ENCODE measurements at regions not wholly inside any gene's neighbourhood (a gene's known extent, or its start where the extent isn't known, plus 50 kb on each side); places are given as distances from the start of the nearest gene placed in this dataset.
"Not testable (repeated sequence)": the region's sequence is repeated elsewhere in the genome, so short reads cannot be mapped to it uniquely, and the experiment has no call there.

DNA sequence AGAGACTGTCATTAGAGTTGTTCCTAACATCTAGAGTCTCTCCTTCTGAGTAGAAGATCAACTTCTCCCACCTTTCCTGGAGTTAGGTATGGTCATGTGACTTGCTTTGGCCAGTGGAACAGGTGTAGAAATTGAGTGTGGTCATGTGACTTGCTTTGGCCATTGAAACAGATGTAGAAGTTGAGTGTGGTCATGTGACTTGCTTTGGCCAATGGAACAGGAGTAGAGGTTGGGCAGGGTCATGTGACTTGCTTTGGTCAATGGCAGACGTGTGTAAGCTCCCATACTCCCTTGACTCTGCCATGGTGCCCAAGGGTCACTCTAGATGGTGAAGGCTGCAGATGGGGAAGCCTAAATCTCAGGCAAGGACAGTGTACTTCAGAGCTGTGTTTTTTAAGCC lies 306.0 kb downstream of the NPHP4 start:
- H3K36me3 Mint-ChIP-seq: no peaks in the 10 kb centered on the region
- H3K27ac Mint-ChIP-seq: no peak overlapping the region
- H3K4me3 Mint-ChIP-seq: no peak overlapping the region
- H3K27me3 Mint-ChIP-seq: peaks cover 7% of the 10 kb centered on the region
- no peaks in the 10 kb centered on the region for H3K9me3 Mint-ChIP-seq
- peaks cover 2% of the 10 kb centered on the region for H3K4me1 Mint-ChIP-seq
- no peak for DNase-seq

- H3K4me1 Mint-ChIP-seq: peaks cover 2% of the 10 kb centered on the region
- DNase-seq: no peak
- H3K27ac Mint-ChIP-seq: no peak overlapping the region
- peaks cover 3% of the 10 kb centered on the region for H3K27me3 Mint-ChIP-seq
- no peak overlapping the region for H3K4me3 Mint-ChIP-seq
- H3K36me3 Mint-ChIP-seq: no peaks in the 10 kb centered on the region
- H3K9me3 Mint-ChIP-seq: no peaks in the 10 kb centered on the region
These were observed 306.7 kb downstream of the NPHP4 start for GRCh38 chr1:5685446-5686040.

- Mint-ChIP-seq H3K4me1 (peaks cover 2% of the 10 kb centered on the region), H3K27ac (no peak overlapping the region)
These were observed 307.4 kb downstream of the NPHP4 start for GRCh38 chr1:5684791-5685190.

DNA sequence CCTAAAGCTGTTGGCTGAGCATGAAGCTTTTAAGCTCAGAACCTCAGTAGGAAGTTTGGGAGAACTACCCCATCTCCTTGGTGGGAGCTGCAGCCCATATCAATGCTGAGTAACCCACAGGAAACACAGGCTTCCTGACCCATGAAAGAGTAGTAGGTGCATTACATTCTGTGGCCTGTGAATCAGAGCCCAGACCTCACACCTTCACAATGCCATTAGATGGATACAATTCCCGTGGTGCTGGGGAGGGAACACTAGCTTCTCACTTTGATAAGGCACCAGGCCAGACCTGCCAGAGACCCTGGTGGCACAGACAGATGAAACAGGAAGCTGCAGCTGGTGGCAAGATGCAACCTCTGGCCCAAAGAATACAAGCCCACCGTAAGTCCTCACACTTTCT lies 308.8 kb downstream of the NPHP4 start:
- no peak for DNase-seq
- H3K4me3 Mint-ChIP-seq: no peak overlapping the region
- no peaks in the 10 kb centered on the region for H3K36me3 Mint-ChIP-seq
- H3K4me1 Mint-ChIP-seq: peaks cover 2% of the 10 kb centered on the region
- peaks cover 12% of the 10 kb centered on the region for H3K27me3 Mint-ChIP-seq
- H3K27ac Mint-ChIP-seq: no peak overlapping the region
- H3K9me3 Mint-ChIP-seq: no peaks in the 10 kb centered on the region

More at GRCh38 chr1:5684791-5685190, 307.4 kb downstream of the NPHP4 start:
- DNase-seq: no peak
- Mint-ChIP-seq H3K4me3 (no peak overlapping the region), H3K9me3 (no peaks in the 10 kb centered on the region), H3K36me3 (no peaks in the 10 kb centered on the region), H3K27me3 (peaks cover 6% of the 10 kb centered on the region)

- Mint-ChIP-seq H3K27ac (no peak overlapping the region), H3K9me3 (no peaks in the 10 kb centered on the region), H3K27me3 (peaks cover 12% of the 10 kb centered on the region), H3K4me1 (peaks cover 2% of the 10 kb centered on the region), H3K36me3 (no peaks in the 10 kb centered on the region), H3K4me3 (no peak overlapping the region)
- no peak for DNase-seq
These were observed 309.5 kb downstream of the NPHP4 start for GRCh38 chr1:5682626-5683225.

DNA sequence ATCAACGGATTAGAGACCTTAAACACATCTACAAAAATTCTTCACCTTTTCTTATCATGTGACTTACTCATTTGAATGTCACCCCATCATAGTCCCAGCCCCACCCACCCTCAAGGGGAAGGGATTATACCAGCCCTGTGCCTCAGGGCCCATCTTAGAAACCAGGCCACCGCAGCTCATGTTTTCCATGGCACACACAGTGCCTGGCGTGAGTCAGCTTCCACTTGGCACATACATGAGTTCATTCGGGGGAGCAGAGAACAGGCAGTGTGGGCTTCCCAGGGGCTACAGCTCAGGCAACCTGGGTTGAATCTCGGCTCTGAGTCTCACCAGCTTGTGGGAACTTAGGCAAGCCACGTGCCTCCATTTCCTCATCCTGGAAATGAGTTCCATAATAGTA lies 310.6 kb downstream of the NPHP4 start:
- no peak for DNase-seq
- no peak overlapping the region for H3K27ac Mint-ChIP-seq
- H3K4me3 Mint-ChIP-seq: no peak overlapping the region
- peaks cover 12% of the 10 kb centered on the region for H3K27me3 Mint-ChIP-seq
- H3K9me3 Mint-ChIP-seq: no peaks in the 10 kb centered on the region
- peaks cover 2% of the 10 kb centered on the region for H3K4me1 Mint-ChIP-seq
- H3K36me3 Mint-ChIP-seq: no peaks in the 10 kb centered on the region

- Mint-ChIP-seq H3K4me1 (peaks cover 2% of the 10 kb centered on the region), H3K27ac (no peak overlapping the region), H3K4me3 (no peak overlapping the region), H3K9me3 (no peaks in the 10 kb centered on the region), H3K27me3 (peaks cover 12% of the 10 kb centered on the region), H3K36me3 (no peaks in the 10 kb centered on the region)
- no peak for DNase-seq
These were observed 311.6 kb downstream of the NPHP4 start for GRCh38 chr1:5680600-5680999.

DNA sequence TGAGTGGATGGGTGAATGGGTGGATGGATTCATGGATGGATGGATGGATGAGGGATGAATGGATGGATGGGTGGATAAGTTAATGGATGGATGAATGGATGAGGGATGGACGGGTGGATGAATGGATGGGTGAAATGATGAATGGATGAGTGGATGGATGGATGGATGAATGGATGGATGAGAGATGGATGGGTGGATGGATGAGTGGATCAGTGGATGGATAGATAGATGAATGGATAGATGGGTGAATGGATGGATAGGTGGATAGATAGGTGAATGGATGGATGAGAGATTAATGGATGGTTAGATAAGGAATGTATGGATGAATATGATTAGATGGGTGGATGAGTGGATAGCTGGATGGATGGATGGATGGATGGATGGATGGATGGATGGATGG lies 313.5 kb downstream of the NPHP4 start:
- Mint-ChIP-seq H3K36me3 (no peaks in the 10 kb centered on the region), H3K9me3 (peaks cover 9% of the 10 kb centered on the region), H3K4me3 (no peak overlapping the region), H3K4me1 (peaks cover 2% of the 10 kb centered on the region), H3K27ac (no peak overlapping the region), H3K27me3 (peaks cover 9% of the 10 kb centered on the region)
- no peak for DNase-seq

- H3K4me3 Mint-ChIP-seq: not testable (repeated sequence)
These were observed 319.9 kb downstream of the NPHP4 start for GRCh38 chr1:5672355-5672754.

GRCh38 chr1:5670590-5671350 lies 321.5 kb downstream of the NPHP4 start:
- Mint-ChIP-seq H3K36me3 (no peaks in the 10 kb centered on the region), H3K27ac (no peak overlapping the region), H3K4me3 (no peak overlapping the region), H3K9me3 (peaks cover 9% of the 10 kb centered on the region), H3K4me1 (no peaks in the 10 kb centered on the region), H3K27me3 (no peaks in the 10 kb centered on the region)
- DNase-seq: no peak

More at GRCh38 chr1:5672355-5672754, 319.9 kb downstream of the NPHP4 start:
- H3K9me3 Mint-ChIP-seq, H3K36me3 Mint-ChIP-seq, H3K27me3 Mint-ChIP-seq, DNase-seq, H3K27ac Mint-ChIP-seq, H3K4me1 Mint-ChIP-seq: not testable (repeated sequence)

DNA sequence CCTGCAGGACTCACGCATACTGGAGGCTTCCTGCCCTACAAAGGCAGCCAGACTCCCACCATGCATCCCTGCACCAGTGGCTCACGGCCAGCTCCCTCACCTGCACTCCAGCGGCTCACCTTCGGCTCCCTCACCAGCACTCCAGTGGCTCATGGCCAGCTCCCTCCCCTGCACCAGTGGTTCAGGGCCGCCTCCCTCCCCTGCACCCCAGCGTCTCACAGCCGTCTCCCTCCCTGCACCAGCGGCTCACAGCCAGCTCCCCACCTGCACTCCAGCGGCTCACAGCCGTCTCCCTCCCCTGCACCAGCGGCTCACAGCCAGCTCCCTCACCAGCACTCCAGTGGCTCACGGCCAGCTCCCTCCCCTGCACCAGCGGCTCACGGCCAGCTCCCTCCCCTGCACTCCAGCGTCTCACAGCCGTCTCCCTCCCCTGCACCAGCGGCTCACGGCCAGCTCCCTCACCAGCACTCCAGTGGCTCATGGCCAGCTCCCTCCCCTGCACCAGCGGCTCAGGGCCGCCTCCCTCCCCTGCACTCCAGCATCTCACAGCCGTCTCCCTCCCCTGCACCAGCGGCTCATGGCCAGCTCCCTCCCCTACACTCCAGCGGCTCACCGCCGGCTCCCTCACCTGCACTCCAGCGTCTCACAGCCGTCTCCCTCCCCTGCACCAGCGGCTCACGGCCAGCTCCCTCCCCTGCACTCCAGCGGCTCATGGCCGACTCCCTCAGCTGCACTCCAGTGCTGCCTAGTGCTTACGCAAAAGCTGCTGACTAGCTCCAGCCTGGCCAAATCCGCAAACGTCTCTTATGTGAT lies 324.5 kb downstream of the NPHP4 start:
- Mint-ChIP-seq H3K4me3 (no peak overlapping the region), H3K27me3 (no peaks in the 10 kb centered on the region), H3K36me3 (no peaks in the 10 kb centered on the region), H3K4me1 (no peaks in the 10 kb centered on the region), H3K27ac (no peak overlapping the region), H3K9me3 (no peaks in the 10 kb centered on the region)
- no peak for DNase-seq

GRCh38 chr1:5664906-5665875 lies 327.0 kb downstream of the NPHP4 start:
- Mint-ChIP-seq H3K4me3 (no peak overlapping the region), H3K4me1 (no peaks in the 10 kb centered on the region), H3K9me3 (no peaks in the 10 kb centered on the region), H3K36me3 (no peaks in the 10 kb centered on the region), H3K27me3 (peaks cover 3% of the 10 kb centered on the region), H3K27ac (no peak overlapping the region)
- no peak for DNase-seq

- Mint-ChIP-seq H3K27ac (no peak overlapping the region), H3K36me3 (no peaks in the 10 kb centered on the region), H3K9me3 (no peaks in the 10 kb centered on the region), H3K27me3 (peaks cover 3% of the 10 kb centered on the region), H3K4me1 (no peaks in the 10 kb centered on the region), H3K4me3 (no peak overlapping the region)
- DNase-seq: no peak
These were observed 328.0 kb downstream of the NPHP4 start for GRCh38 chr1:5664081-5664768.

DNA sequence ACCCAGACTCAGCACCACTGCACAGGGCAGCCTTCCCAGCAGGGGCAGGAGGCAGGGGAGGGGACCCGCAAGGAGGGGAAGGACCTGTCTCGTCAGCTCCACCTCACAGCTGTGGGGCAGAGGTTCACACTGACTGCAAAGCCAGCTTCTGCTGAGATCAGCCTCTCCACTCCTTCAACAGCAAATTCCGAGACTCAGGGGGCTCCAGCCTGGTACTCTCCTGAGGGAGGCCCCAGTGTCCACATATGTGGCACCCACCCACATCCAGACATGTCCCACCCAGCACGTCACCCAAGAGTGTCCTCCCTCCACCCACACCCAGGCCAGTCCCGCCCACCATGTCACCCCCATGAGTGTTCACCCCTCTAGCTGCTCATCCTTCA lies 329.5 kb downstream of the NPHP4 start:
- Mint-ChIP-seq H3K4me1 (no peaks in the 10 kb centered on the region), H3K27ac (no peak overlapping the region), H3K9me3 (no peaks in the 10 kb centered on the region), H3K27me3 (peaks cover 10% of the 10 kb centered on the region), H3K36me3 (no peaks in the 10 kb centered on the region), H3K4me3 (no peak overlapping the region)
- no peak for DNase-seq
